HG02763 (cell line): ENCODE measurements at regions not wholly inside any gene's neighbourhood (a gene's known extent, or its start where the extent isn't known, plus 50 kb on each side); places are given as distances from the start of the nearest gene placed in this dataset.

ENCODE experiments used
- ATAC-seq: cut with Tn5 transposase; IDR thresholded peaks from one replicate; pipeline ENCODE4 v1.9.1; 2021; ENCODE audit warnings: mild to moderate bottlenecking, moderate library complexity; ENCODE audit not compliant: unreplicated experiment

DNA sequence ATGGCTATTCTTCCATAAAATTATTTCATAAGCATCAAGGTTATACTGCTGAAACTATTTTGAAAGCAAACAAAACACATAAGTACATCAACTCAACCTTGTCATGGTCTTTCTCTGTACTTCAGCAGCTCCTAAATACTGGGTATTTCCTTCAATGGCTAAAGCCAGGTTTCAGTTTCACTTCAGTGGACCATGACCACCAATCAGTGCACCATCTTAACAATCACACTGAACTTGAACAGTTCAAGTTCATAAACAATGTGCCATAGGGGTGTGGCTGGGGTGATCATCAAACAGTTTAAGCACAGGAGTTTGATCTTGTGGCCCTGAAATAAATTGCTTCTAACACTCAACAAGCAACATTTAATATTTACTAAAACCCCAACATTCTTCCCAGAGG is 124.1 kb upstream of the FIGN start:
- no peak for ATAC-seq

DNA sequence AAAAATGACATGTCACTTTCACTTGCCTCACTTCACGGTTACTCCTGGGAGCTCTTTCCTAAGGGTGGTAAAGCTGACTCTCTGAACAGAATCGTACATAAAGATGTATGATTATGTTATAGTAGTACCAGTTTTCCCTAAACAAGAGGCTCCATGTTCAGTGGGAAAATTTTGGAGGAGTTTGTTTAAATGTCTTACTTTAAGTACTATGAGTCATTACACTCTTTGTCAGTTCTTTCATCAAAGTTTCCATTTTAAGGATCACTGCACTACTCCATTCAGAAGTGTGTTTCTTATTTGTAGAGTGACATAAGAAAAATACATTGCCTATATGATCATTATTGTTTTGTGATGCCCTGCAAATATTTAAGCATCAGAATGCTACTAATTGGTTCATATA is 121.1 kb upstream of the FIGN start:
- ATAC-seq: no peak

DNA sequence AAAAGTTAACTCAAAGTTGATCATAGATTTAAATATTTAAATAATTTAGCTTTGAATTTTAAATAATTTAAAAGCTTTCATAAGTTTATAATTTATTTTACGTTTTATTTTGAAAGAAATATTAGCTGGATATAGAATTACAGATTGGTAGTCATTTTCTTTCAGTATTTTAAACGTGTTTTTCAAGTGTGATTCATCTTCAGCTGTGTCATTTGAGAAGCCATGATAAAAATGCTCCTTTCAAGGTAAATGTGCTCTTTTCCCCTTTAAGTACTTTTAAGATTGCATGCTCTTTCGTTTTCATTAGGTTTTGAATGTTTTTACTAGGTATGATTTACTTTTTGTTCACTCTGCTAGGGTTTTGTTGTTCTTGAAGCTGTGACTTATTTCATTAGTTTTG is 116.8 kb upstream of the FIGN start:
- no peak for ATAC-seq

DNA sequence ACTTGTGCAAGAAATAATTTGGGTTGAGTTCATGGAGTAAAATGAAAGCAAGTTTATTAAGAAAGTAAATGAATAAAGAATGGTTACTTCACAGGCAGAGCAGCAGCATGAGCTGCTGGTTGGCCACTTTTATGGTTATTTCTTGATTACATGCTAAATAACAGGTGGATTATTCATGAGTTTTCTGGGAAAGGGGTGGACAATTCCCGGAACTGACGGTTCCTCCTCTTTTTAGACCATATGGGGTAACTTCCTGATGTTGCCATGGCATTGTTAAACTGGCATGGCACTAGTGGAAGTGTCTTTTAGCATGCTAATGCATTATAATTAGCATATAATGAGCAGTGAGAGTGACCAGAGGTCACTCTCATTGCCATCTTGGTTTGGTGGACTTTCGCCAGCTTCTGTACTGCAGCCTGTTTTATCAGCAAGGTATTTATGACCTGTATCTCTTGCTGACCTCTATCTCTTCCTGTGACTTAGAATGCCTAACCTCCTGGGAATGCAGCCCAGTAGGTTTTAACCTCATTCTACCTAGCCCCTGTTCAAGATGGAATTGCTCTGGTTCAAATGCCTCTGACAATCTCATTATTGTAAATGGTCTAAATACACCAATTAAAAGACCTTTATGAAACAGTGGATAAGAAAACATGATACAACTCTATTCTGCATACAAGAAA is 114.1 kb upstream of the FIGN start:
- no peak for ATAC-seq

DNA sequence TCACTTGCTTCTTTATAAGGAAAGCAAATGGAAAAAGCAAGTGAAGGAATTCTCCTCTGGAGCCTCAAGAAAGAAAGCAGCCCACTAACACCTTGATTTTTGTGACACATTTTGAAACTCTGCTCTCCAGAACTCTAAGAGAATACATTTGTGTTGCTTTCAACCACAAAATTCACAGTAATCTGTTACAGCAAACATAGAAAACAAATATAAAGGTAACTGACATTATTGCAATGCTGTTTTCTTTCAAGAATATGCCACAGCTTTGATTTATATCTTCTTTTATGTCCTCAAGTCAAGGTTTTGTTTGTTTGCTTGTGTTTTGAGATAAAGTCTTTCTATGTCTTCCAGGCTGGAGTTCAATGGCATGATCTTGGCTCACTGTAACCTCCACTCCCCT is 103.1 kb upstream of the FIGN start:
- no peak for ATAC-seq

DNA sequence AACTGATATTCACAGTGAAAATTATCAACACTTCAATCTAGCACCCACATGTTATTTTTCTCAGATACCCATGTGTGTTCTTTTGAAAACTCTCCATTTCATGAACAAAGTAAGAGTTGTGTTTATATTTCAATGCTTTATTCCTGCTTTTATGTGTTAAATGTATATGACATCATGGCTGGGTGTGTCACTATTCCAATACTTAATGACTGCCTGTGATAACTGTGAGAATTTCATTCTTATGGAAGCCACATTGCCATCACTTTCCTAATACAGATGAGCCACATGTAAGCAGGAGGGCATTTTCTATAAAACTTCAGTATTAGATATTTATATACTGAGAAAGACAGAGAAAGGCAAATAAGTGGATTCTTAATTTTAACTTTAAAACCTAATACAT is 100.4 kb upstream of the FIGN start:
- no peak for ATAC-seq

DNA sequence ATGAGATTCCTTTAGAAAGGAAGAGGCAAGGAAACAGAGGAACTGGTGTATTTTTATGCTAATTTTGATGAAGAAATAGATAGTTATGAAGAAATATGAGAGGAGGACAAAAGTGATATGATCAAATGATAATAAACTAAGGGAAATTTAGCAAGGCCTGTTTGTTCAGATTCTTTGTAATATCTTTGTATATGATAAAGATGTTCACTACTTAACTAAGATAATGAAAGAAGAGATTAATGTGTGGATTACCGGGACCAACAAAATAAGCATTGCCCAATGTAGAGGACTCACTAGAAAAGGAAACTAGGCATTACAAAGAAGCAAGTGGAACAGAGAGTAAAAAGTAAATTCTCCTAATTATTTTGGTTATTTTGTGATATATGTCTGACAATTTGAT is 99.0 kb upstream of the FIGN start:
- no peak for ATAC-seq

DNA sequence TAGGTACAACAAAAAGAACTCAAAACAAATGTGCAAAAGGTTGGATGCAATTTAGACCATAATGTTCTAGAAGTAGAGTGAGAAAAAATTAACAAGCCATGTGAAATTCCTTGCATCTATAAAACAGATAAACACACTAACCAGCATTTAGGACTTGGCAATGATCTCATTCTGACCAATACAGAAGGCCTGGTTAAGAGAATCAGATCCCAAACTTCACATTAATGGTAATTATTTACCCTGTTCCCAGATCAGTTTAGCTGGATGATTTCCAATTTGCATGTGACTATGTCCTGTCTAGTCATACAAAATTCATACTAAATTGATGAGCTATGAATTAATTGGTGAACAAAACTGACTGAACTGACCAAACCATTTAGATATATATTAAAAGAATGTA is 98.4 kb upstream of the FIGN start:
- no peak for ATAC-seq

DNA sequence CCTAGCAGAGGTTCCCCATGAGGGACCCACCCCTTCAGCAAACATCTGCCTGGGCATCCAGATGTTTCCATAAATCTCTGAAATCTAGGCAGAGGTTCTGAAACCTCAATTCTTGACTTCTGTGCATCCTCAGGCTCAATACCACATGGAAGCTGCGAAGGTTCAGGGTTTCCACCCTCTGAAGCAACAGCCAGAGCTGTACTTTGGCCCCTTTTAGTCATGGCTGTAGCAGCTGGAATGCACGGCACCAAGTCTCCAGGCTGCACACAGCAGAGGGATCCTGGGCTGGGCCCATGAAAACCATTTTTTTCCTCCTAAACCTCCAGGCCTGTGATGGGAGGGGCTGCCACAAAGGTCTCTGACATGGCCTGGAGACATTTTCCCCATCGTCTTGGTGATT is 93.0 kb upstream of the FIGN start:
- no peak for ATAC-seq

DNA sequence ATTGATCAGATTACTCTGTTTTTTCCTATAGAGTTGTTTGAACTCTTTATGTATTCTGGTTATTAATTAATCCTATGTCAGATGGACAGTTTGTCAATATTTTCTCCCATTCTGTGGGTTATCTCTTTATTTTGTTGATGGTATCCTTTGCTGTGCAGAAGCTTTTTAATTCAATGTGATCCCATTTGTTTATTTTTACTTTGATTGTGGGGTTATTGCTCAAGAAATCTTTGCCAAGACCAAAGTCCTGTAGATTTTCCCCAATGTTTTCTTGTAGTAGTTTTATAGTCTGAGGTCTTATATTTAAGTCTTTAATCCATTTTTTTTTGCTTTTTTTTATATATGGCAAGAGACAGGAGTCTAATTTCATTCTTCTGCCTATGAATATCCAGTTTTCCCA is 86.2 kb upstream of the FIGN start:
- no peak for ATAC-seq

DNA sequence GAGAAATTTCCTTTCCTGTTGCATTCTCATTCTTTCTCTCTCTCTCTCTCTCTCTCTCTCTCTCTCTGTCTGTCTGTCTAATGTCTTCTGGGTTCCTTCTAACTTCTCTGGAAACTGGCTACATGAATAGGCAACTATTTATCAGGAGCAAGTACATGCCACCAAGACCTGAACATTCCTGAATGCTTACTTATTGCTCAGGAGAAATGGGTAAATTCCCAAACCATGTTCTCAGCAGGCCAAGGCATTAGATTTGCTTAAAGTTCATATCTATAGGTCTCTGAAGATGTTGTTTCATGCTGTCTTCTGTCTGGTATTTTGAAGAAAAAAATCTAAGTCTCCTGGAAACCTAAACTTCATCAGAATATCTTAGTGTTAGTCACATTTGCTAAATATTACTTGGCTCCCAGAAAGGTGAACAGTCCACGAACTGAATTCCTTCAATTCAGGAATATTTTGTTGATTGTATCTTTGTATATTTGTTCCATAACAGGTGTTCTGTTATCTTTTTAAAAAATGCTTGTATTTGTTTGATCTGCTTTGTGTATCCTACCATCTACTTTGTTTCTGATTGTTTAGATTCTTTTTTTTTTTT is 77.2 kb upstream of the FIGN start:
- no peak for ATAC-seq

DNA sequence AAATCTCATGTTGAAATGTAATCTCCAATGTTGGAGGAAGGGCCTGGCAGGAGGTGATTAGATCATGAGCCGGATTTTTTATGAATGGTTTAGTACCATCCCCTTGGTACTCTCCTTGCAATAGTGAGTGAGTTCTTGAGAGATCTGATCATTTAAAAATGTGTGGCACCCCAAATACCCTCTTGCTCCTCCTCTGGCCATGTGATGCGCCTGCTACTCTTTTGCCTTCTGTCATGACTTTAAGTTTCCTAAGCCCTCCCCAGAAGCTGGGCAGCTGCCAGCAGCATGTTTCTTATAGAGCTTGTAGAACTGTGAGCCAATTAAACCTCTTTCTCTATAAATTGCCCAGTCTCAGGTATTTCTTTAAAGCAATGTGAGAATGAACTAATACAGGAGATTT is 72.6 kb upstream of the FIGN start:
- ATAC-seq: no peak

DNA sequence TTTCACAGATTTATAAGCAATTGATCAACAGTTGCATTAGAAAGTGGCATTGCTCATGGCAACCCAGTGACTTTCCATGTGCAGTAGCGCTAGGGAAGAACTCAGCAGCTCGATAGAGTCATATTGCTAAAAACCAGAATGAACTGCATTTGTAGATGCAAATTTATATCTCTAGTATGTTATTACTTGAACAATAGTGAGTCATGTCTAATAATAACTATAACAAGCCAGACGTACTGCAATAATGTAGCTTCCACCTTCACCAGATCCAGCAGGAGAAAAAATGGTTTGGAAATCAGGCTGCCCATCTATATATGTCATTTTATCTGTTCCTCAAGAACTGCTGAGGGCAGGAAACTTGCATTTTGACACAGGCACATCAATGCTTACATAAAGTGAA is 66.5 kb upstream of the FIGN start:
- no peak for ATAC-seq

DNA sequence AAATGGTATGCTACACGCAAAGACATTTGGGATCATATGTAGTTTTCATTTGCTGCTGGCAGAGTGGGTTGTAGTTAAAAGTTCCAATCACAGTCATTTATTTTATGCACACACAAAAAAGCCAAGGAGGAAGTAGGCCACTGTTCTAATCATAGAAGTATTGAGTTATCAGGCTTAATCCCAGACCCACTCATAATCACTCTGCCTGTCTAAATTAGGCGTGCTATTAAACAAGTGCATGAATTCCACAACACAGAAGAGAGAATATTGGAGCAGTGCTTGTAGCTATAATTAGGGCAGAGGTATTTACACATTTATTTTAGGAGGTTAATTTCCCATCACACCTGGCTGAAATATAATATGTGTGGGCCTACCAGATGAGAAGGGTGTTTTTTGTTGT is 65.7 kb upstream of the FIGN start:
- no peak for ATAC-seq

DNA sequence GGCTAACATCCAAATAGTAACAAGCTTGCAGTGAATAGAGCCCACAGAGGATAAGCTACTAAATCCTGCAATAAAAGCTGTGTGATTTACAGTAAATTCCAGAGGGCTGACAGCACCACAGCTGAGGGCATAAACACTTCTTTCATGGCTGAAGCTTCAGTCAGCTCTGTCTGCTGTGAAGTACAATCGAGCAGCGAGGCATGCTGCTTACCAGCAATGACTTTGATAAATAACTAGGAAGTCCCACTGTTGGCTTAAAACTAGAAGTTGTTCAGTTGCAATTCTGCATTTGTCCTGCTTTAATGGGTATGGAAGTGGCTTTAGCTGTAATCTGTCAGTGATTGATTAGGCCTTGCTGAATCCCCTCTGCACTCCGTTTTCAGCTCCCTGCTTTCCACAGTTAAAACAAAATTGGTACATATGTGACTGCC is 65.2 kb upstream of the FIGN start:
- ATAC-seq: no peak

DNA sequence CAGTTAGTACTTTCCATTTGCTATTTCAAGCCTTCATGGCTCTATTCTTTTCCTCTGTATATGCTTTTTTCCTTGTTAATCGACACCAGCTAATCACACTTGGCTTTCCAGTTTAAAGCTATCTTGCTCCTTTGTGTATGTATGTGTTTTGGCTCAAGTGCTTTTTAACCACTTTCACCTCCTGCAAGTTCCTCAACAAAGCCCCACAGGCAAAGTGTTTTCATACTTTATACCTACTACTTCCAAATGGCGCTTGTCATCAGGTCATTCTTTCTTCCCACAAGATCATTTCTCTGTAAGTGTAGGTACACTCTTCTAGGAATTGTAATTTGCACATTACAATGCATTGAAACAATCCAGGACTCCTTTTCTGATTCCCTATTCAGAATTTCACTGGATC is 64.0 kb upstream of the FIGN start:
- no peak for ATAC-seq

DNA sequence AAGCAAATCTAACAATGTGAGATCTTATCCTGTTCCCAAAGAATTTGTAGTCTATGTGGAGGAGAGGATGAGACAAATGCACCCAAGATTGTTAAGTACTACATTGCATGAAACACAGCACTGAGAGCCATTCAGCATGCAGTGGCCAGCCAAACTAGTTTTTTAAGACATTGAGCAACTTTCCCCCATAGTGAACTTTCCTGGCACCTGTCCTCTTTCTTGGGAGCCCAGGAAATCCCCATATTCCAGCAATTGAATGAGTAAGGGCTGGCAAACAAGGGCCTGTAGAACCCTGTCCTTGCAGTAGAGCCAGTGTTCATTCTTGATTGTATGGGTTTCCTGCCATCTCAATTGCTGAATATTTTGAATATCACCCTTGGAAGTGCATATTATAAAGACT is 58.8 kb upstream of the FIGN start:
- no peak for ATAC-seq
